GM18873 (cell line): ENCODE measurements at regions not wholly inside any gene's neighbourhood (a gene's known extent, or its start where the extent isn't known, plus 50 kb on each side); places are given as distances from the start of the nearest gene placed in this dataset.
A peak's percentile ranks its signal among the peaks of the same experiment; 100 is the strongest.

Source experiments
- ATAC-seq: cut with Tn5 transposase; IDR thresholded peaks from one replicate; pipeline ENCODE4 v1.9.1; 2021; ENCODE audit warnings: mild to moderate bottlenecking, moderate library complexity, moderate number of reproducible peaks; ENCODE audit not compliant: unreplicated experiment, low FRiP score

DNA sequence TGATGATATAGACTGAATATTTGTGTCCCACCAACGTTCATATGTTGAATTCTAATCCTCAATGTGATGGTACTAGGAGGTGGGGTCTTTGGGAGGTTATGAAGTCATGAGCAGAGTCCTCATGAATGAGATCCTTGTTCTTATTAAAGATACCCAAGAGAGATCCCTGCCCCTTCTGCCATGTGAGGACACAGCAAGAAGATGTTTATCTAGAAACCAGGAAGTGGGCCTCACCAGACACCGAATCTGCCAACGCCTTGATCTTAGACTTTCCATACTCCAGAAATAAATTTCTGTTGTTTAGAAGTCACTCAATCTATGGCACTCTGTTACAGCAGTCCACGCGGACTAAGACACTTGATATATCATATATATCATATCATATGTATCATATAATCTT, 67.7 kb upstream of the GCM1 start:
- no peak for ATAC-seq

DNA sequence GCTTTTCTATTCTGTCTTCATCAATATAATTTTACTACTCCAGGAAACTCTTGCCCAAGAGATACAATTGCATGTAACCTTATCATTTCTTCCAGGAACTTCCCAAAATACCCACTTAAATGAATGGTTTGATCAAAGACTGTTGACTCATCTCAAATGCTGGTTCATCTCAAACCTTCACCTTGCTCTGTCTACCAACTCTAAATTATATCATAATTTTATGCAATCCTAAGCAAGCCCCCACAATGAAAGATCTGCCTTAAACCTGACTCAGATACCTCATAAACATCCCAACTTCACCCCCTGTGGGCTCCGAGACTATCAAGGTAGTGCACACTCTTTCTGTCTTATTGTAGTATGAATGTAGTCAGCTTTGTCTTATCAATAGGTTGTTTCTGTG, 65.5 kb upstream of the GCM1 start:
- ATAC-seq: no peak

DNA sequence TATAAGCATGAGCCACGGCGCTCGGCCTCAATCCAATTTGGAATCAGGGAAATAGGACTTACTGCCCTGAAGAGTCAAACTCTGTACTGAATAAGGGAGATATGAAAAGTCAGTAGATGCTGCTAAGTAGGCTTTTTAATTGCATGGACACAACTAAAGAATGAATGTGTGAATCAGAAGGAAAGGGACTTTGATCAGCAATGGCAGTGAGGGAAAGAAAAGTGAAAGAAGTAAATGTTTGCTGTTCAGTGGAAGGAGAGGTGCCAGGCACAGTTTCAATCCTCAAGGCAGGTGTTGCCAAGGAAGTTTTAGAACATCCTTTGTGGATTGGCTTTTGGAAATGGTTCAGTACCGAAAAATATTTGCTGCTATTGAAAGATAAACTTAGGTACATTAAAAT, 62.2 kb upstream of the GCM1 start:
- no peak for ATAC-seq

DNA sequence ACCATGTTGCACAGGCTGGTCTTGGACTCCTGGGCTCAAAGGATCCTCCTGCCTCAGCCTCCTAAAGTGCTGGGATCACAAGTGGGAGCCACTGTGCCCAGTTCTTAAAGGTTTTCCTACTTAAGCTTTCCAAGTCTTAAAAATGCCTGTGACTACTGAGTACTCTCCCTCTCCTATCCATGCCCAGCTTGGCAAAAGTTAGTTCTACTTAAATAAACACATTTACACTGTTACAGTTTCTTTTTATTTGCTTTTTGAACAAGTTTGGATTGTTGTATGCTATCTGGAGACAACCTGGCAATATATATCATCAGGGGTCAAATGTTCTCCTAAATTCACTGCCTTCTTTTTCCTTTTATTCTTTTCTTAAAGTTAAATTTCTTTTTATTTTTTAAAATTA, 61.0 kb upstream of the GCM1 start:
- no peak for ATAC-seq

DNA sequence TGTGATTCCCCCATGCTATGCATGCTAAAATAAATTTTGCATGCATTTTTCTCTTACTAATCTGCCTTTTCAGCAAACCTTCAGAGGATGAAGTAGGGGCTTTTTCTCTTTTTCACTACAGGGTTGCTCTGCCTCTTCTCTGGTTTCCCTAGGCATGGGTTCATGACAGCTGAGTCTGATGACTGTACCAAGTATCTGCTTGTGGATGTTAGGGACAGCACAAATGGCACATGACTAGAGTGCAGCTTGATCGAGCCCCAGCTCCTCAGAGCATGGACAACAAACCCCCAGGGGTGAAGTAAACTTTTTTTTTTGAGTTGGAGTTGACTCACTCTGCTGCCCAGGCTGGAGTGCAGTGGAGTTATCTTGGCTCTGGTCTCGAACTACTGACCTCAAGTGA, 57.1 kb upstream of the GCM1 start:
- ATAC-seq: no peak

DNA sequence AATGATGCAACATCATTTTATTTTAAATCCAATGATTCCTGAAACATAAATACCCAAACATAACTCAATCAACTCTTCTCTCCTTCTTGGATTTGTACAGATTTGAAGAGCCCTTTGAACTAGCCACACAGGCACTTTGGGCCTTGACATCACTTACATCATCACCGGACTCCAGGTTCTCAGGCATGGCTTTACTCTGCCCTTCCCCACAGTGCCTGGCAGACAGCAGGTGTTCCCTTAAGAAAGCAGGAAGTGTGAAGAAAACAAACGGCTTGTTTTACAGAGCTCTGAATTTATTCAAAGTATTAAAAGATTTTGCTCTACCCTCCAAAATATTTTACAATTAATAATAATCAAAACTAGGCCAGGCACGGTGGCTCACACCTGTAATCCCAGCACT, 54.8 kb upstream of the GCM1 start:
- ATAC-seq: no peak

DNA sequence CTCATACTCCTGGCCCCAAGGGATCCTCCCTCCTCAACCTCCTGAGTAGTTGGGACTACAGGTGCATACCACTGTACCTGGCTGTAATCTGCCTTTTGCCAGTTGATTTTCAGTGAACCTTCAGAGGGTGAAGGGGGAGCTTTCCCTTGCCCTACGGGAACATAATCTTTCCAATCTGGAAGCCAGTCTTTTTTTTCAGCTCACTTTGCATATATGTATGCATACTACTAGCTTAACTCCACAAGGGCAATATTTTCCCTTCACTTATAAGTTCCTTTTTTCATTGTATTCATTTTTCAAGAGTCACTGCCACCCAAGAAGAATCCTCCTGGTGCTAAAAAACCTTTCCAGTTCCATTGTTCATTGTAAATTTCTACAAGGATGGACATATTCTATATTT, 53.4 kb upstream of the GCM1 start:
- no peak for ATAC-seq

DNA sequence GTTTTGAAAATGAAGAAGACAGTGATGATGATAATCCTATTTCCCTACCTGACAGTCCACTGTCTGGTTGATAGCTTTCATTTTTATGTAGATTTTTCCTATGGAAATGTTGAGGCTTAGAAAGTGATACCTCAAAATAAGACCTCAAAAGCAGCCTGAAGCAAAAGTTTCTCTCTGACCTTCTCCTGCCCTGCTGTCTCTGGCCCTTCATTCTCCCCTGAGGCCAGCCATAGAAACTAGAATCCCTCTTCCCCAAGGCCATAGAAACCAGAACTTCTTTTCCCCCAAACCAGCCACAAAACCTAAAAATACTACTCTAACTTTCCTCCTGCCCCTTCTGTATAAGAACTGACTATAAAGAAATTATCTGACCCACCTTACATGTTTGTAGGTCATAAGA, 52.6 kb upstream of the GCM1 start:
- ATAC-seq: no peak

DNA sequence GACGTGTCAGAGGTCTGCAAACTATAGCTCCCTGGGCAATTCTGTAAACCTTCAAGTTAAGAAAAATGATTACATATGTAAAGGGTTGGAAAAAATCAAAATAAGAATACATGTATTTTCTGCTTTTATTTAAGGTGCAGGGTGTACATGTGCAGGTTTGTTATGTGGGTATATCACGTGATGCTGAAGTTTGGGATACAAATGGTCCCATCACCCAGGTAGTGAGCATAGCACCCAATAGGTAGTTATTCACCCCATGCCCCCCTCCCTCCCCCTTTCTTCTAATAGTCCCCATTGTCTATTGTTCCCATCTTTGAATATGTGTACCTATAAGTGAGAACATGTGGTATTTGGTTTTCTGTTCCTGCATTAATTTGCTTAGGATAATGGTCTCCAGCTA, 51.1 kb upstream of the GCM1 start:
- no peak for ATAC-seq

DNA sequence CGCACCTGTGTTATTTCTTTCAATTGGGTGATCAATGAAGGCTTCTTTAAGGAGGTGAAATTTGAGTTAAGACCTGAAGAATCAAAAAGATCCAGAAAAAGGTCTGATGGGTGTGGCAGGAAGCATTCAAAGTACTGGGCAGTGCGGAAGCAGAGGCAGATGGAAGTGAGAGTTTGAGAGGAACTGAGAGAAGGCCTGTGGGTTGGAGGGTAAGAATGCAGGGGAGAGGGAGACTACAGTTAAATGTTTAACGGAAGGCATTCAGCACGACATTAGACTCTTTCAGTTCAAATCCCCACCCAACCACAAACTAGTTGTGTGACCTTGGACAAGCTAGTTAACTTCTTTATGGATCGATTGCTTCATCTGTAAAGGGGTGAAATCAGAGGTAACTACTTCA, 50.5 kb upstream of the GCM1 start:
- ATAC-seq: peak; percentile 97
